Mesothelial cell of epicardium (in vitro differentiated cells): ENCODE measurements at regions not wholly inside any gene's neighbourhood (a gene's known extent, or its start where the extent isn't known, plus 50 kb on each side); places are given as distances from the start of the nearest gene placed in this dataset.

Experiments used
- DNase-seq, 2 experiments: peaks; one replicate each; pipeline ENCODE4 v3.0.0; 2021; ENCODE audit warnings: low spot score in 2 of 2; ENCODE audit not compliant: unreplicated experiment in 2 of 2
- H3K27ac Mint-ChIP-seq: 2 replicates; pipeline ENCODE4 v1.8.0; 2021; ENCODE audit warnings: mixed read lengths
- H3K27me3 Mint-ChIP-seq: 2 replicates; pipeline ENCODE4 v1.8.0; 2021; ENCODE audit warnings: low read depth, mixed read lengths
- H3K36me3 Mint-ChIP-seq: 2 replicates; pipeline ENCODE4 v1.8.0; 2021; ENCODE audit warnings: mixed read lengths
- H3K4me1 Mint-ChIP-seq: 2 replicates; pipeline ENCODE4 v1.8.0; 2021; ENCODE audit warnings: mixed read lengths
- H3K4me3 Mint-ChIP-seq: 2 replicates; pipeline ENCODE4 v1.8.0; 2021; ENCODE audit warnings: mild to moderate bottlenecking, moderate library complexity, mixed read lengths
- H3K9me3 Mint-ChIP-seq: 2 replicates; pipeline ENCODE4 v1.8.0; 2021; ENCODE audit warnings: mixed read lengths
- CTCF ChIP-seq: fragments of 200-600 bp; sonication (generic); IDR thresholded peaks from one replicate; pipeline ENCODE4 v1.5.0; 2021; ENCODE audit warnings: antibody characterized with exemption; ENCODE audit not compliant: unreplicated experiment

GRCh38 chr2:21424375-21424774, 300.6 kb downstream of the TDRD15 start:
- no peaks in the 10 kb centered on the region for H3K27me3 Mint-ChIP-seq
- no peaks in the 10 kb centered on the region for H3K4me1 Mint-ChIP-seq
- H3K4me3 Mint-ChIP-seq = no peak overlapping the region
- no peaks in the 10 kb centered on the region for H3K9me3 Mint-ChIP-seq
- DNase-seq = no peak
- H3K36me3 Mint-ChIP-seq = no peaks in the 10 kb centered on the region
- TF ChIP-seq CTCF = no peak
- H3K27ac Mint-ChIP-seq = no peak overlapping the region

GRCh38 chr2:21427606-21428005, 303.8 kb downstream of the TDRD15 start:
- H3K4me3 Mint-ChIP-seq = no peak overlapping the region
- no peak overlapping the region for H3K27ac Mint-ChIP-seq
- DNase-seq = no peak
- H3K36me3 Mint-ChIP-seq = no peaks in the 10 kb centered on the region
- no peaks in the 10 kb centered on the region for H3K9me3 Mint-ChIP-seq
- no peak for TF ChIP-seq CTCF
- H3K27me3 Mint-ChIP-seq = no peaks in the 10 kb centered on the region
- no peaks in the 10 kb centered on the region for H3K4me1 Mint-ChIP-seq

GRCh38 chr2:21428754-21429153, 305.0 kb downstream of the TDRD15 start:
- Mint-ChIP-seq H3K4me3 (no peak overlapping the region), H3K27me3 (no peaks in the 10 kb centered on the region), H3K27ac (no peak overlapping the region), H3K4me1 (no peaks in the 10 kb centered on the region), H3K36me3 (no peaks in the 10 kb centered on the region), H3K9me3 (peaks cover 7% of the 10 kb centered on the region)
- TF ChIP-seq CTCF = no peak
- DNase-seq = no peak

- H3K4me3 Mint-ChIP-seq = no peak overlapping the region
- H3K27me3 Mint-ChIP-seq = no peaks in the 10 kb centered on the region
- no peak overlapping the region for H3K27ac Mint-ChIP-seq
- no peak for TF ChIP-seq CTCF
- H3K36me3 Mint-ChIP-seq = peaks cover 1% of the 10 kb centered on the region
- H3K4me1 Mint-ChIP-seq = no peaks in the 10 kb centered on the region
- peaks cover 11% of the 10 kb centered on the region for H3K9me3 Mint-ChIP-seq
- DNase-seq = no peak
Observed at GRCh38 chr2:21429747-21430146, 306.0 kb downstream of the TDRD15 start.

GRCh38 chr2:21431078-21431477, 307.3 kb downstream of the TDRD15 start:
- Mint-ChIP-seq H3K27me3 (no peaks in the 10 kb centered on the region), H3K27ac (no peak overlapping the region), H3K4me3 (no peak overlapping the region), H3K4me1 (no peaks in the 10 kb centered on the region), H3K36me3 (peaks cover 1% of the 10 kb centered on the region), H3K9me3 (peaks cover 11% of the 10 kb centered on the region)
- DNase-seq = no peak
- TF ChIP-seq CTCF = no peak

GRCh38 chr2:21438949-21439348, 315.2 kb downstream of the TDRD15 start:
- Mint-ChIP-seq H3K36me3 (peaks cover 1% of the 10 kb centered on the region), H3K4me3 (no peak overlapping the region)
- no peak for DNase-seq

More at GRCh38 chr2:21438949-21439348, 315.2 kb downstream of the TDRD15 start:
- TF ChIP-seq CTCF = no peak
- peaks cover 4% of the 10 kb centered on the region for H3K9me3 Mint-ChIP-seq
- H3K4me1 Mint-ChIP-seq = no peaks in the 10 kb centered on the region
- peaks cover 1% of the 10 kb centered on the region for H3K27me3 Mint-ChIP-seq
- no peak overlapping the region for H3K27ac Mint-ChIP-seq
